Spleen (tissue), 7 donors: ENCODE measurements at regions not wholly inside any gene's neighbourhood (a gene's known extent, or its start where the extent isn't known, plus 50 kb on each side); places are given as distances from the start of the nearest gene placed in this dataset.

Source experiments
- CTCF ChIP-seq, 11 experiments: fragments of 200-600 bp in 7 of 11; fragments of 450-650 bp in 4 of 11; sonication (generic) in 4 of 11; IDR thresholded peaks in 8 of 11; conservative IDR thresholded peaks in 3 of 11; 1 replicate in 7 of 11; 2 replicates in 4 of 11; pipeline versions ENCODE4 v1.4.0 to v1.8.0; 2016 to 2021; ENCODE audit warnings: antibody characterized with exemption in 11 of 11, inconsistent platforms in 4 of 11, mild to moderate bottlenecking in 1 of 11
- POLR2A ChIP-seq, 3 donors: fragments of 450-650 bp; IDR thresholded peaks; one replicate each; pipeline ENCODE4 v1.5.1; 2017; ENCODE audit warnings: antibody characterized with exemption in 3 of 3, mild to moderate bottlenecking in 1 of 3
- donor health status: DM: no; HTN: no; CAD: no; lungs with moderate emphysema.
- donor health status: DM: no; HTN: no; CAD: no.
- donor health status: DM: no; HTN: no; CAD: no.

- TF ChIP-seq POLR2A (IDR thresholded peaks at IDR 0.05) (no peak), CTCF (IDR thresholded peaks at IDR 0.05 in 8 of 11, conservative IDR thresholded peaks at IDR 0.05 in 3 of 11) (no peak)
These were observed 1541.0 kb downstream of the PCDH7 start for GRCh38 chr4:32261196-32261595.
